ENCODE measurements at regions not wholly inside any gene's neighbourhood (a gene's known extent, or its start where the extent isn't known, plus 50 kb on each side); places are given as distances from the start of the nearest gene placed in this dataset.
A peak's percentile ranks its signal among the peaks of the same experiment; 100 is the strongest.

DNA sequence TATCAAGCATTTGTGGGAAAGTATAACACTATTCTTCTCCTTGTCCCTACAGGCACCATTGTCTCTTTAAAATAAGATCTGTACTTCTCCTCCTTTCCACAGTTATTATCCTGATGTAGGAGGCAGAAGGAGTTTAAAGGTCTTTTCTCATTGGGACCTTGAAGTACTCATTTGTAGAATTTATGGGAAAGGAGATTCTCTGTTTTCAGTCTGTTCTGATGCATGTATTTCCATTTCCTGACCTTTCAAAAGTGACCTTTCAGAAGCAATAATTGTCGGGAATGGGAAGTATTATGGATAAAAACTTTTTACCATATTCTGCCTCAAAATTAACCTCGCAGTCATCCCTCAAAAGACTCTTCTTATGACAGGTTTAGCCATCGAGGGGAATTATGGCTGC, 224.8 kb downstream of the CTH start:
- ATAC-seq (no peak), DNase-seq (ENCODE audit: low spot score) (no peak)
- H3K27ac Mint-ChIP-seq: no peak overlapping the region
- no peaks in the 10 kb centered on the region for H3K27me3 Mint-ChIP-seq (ENCODE audit: low read depth)
- no peaks in the 10 kb centered on the region for H3K36me3 Mint-ChIP-seq
- TF ChIP-seq ZNF512 (CRISPR knock-in tag; IDR thresholded peaks at IDR 0.05; ENCODE audit: borderline replicate concordance) (no peak), ZNF281 (CRISPR knock-in tag; IDR thresholded peaks at IDR 0.05) (no peak), ZNF263 (CRISPR knock-in tag; IDR thresholded peaks at IDR 0.05; ENCODE audit: low read depth) (no peak), MAX (CRISPR knock-in tag; IDR thresholded peaks at IDR 0.05) (no peak), SP1 (CRISPR knock-in tag; conservative IDR thresholded peaks at IDR 0.05) (no peak), TCF7 (CRISPR knock-in tag; IDR thresholded peaks at IDR 0.05; ENCODE audit: low read depth) (no peak), ZNF219 (CRISPR knock-in tag; IDR thresholded peaks at IDR 0.05; ENCODE audit: borderline replicate concordance) (no peak), RORB (CRISPR knock-in tag; IDR thresholded peaks at IDR 0.05) (no peak), ZNF396 (CRISPR knock-in tag; IDR thresholded peaks at IDR 0.05; ENCODE audit: borderline replicate concordance) (no peak)
- TF ChIP-seq, protein P1, sequence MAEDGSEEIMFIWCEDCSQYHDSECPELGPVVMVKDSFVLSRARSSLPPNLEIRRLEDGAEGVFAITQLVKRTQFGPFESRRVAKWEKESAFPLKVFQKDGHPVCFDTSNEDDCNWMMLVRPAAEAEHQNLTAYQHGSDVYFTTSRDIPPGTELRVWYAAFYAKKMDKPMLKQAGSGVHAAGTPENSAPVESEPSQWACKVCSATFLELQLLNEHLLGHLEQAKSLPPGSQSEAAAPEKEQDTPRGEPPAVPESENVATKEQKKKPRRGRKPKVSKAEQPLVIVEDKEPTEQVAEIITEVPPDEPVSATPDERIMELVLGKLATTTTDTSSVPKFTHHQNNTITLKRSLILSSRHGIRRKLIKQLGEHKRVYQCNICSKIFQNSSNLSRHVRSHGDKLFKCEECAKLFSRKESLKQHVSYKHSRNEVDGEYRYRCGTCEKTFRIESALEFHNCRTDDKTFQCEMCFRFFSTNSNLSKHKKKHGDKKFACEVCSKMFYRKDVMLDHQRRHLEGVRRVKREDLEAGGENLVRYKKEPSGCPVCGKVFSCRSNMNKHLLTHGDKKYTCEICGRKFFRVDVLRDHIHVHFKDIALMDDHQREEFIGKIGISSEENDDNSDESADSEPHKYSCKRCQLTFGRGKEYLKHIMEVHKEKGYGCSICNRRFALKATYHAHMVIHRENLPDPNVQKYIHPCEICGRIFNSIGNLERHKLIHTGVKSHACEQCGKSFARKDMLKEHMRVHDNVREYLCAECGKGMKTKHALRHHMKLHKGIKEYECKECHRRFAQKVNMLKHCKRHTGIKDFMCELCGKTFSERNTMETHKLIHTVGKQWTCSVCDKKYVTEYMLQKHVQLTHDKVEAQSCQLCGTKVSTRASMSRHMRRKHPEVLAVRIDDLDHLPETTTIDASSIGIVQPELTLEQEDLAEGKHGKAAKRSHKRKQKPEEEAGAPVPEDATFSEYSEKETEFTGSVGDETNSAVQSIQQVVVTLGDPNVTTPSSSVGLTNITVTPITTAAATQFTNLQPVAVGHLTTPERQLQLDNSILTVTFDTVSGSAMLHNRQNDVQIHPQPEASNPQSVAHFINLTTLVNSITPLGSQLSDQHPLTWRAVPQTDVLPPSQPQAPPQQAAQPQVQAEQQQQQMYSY (CRISPR knock-in tag; IDR thresholded peaks at IDR 0.05): no peak
- no peaks in the 10 kb centered on the region for H3K9me3 Mint-ChIP-seq
- CTCF ChIA-PET: no interaction called here
- H3K4me3 Mint-ChIP-seq: no peak overlapping the region
- no peaks in the 10 kb centered on the region for H3K4me1 Mint-ChIP-seq
- POLR2A ChIA-PET: no interaction called here

DNA sequence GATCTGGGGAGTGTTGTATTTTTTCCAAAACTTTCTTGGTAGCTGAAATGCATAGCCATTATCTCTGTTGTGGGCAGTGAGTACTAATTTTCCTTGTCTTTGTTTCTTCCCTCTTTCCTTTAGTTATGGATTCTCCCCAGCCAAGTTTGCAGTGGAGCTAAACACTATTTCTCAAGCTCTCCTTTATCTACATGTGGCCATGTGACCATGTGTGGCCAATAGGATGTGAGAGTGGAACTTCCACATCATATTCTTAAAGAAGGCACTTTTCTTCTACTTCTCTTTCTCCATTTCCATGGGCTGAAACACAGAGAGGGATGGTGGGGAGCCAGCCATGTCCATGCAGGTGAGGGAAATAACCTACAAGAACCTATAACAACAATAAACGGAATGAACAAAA, 230.8 kb downstream of the CTH start:
- H3K4me1 Mint-ChIP-seq: no peaks in the 10 kb centered on the region
- H3K27ac Mint-ChIP-seq: no peak overlapping the region
- no peaks in the 10 kb centered on the region for H3K27me3 Mint-ChIP-seq (ENCODE audit: low read depth)
- POLR2A ChIA-PET: no interaction called here
- no peaks in the 10 kb centered on the region for H3K9me3 Mint-ChIP-seq
- no peak for DNase-seq (ENCODE audit: low spot score)
- CTCF ChIA-PET: no interaction called here
- ATAC-seq: no peak
- no peaks in the 10 kb centered on the region for H3K36me3 Mint-ChIP-seq
- H3K4me3 Mint-ChIP-seq: no peak overlapping the region
- TF ChIP-seq NR2C2 (CRISPR knock-in tag; IDR thresholded peaks at IDR 0.05): no peak
- TF ChIP-seq, protein P2, sequence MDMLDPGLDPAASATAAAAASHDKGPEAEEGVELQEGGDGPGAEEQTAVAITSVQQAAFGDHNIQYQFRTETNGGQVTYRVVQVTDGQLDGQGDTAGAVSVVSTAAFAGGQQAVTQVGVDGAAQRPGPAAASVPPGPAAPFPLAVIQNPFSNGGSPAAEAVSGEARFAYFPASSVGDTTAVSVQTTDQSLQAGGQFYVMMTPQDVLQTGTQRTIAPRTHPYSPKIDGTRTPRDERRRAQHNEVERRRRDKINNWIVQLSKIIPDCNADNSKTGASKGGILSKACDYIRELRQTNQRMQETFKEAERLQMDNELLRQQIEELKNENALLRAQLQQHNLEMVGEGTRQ (CRISPR knock-in tag; IDR thresholded peaks at IDR 0.05): peak; percentile 71

DNA sequence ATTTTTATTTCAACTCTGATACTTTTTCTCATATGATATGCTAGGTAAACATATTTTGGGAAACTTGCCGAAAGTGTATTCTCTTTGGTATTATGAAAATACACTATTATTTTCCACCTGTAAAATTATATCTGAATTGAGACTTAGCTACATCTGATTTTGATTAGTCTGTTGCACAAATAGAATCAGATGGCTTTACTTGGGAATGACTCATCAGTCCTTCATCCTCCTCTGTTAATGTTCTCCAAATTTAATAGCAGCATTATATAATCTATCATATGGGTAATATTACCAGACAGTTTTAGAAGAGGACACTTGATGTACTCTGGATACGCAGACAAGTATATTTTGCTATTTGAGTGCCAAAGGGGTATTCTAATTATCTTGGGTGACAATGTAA, 245.3 kb downstream of the CTH start:
- POLR2A ChIA-PET: no interaction called here
- CTCF ChIA-PET: no interaction called here
- Mint-ChIP-seq H3K27ac (no peak overlapping the region), H3K4me3 (no peak overlapping the region), H3K36me3 (no peaks in the 10 kb centered on the region), H3K9me3 (no peaks in the 10 kb centered on the region), H3K27me3 (ENCODE audit: low read depth) (no peaks in the 10 kb centered on the region; the same call in 1 of the 2 replicates), H3K4me1 (no peaks in the 10 kb centered on the region)
- ATAC-seq (no peak), DNase-seq (ENCODE audit: low spot score) (no peak)
- TF ChIP-seq NFE2L1 (CRISPR knock-in tag; IDR thresholded peaks at IDR 0.05): no peak
- TF ChIP-seq, protein P3, sequence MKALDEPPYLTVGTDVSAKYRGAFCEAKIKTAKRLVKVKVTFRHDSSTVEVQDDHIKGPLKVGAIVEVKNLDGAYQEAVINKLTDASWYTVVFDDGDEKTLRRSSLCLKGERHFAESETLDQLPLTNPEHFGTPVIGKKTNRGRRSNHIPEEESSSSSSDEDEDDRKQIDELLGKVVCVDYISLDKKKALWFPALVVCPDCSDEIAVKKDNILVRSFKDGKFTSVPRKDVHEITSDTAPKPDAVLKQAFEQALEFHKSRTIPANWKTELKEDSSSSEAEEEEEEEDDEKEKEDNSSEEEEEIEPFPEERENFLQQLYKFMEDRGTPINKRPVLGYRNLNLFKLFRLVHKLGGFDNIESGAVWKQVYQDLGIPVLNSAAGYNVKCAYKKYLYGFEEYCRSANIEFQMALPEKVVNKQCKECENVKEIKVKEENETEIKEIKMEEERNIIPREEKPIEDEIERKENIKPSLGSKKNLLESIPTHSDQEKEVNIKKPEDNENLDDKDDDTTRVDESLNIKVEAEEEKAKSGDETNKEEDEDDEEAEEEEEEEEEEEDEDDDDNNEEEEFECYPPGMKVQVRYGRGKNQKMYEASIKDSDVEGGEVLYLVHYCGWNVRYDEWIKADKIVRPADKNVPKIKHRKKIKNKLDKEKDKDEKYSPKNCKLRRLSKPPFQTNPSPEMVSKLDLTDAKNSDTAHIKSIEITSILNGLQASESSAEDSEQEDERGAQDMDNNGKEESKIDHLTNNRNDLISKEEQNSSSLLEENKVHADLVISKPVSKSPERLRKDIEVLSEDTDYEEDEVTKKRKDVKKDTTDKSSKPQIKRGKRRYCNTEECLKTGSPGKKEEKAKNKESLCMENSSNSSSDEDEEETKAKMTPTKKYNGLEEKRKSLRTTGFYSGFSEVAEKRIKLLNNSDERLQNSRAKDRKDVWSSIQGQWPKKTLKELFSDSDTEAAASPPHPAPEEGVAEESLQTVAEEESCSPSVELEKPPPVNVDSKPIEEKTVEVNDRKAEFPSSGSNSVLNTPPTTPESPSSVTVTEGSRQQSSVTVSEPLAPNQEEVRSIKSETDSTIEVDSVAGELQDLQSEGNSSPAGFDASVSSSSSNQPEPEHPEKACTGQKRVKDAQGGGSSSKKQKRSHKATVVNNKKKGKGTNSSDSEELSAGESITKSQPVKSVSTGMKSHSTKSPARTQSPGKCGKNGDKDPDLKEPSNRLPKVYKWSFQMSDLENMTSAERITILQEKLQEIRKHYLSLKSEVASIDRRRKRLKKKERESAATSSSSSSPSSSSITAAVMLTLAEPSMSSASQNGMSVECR (CRISPR knock-in tag; IDR thresholded peaks at IDR 0.05; ENCODE audit: borderline replicate concordance): no peak
- no peak for TF ChIP-seq USF1 (CRISPR knock-in tag; IDR thresholded peaks at IDR 0.05)
- no peak for TF ChIP-seq SMAD4 (CRISPR knock-in tag; IDR thresholded peaks at IDR 0.05)
- TF ChIP-seq ZNF138 (CRISPR knock-in tag; conservative IDR thresholded peaks at IDR 0.05): no peak

All from WTC11 (cell line).